GM12865 (cell line): ENCODE measurements at regions not wholly inside any gene's neighbourhood (a gene's known extent, or its start where the extent isn't known, plus 50 kb on each side); places are given as distances from the start of the nearest gene placed in this dataset.
A peak's percentile ranks its signal among the peaks of the same experiment; 100 is the strongest.

Experiments
- DNase-seq: peaks from one replicate; pipeline ENCODE4 v3.0.0; 2010; ENCODE audit warnings: low read depth
- H3K4me3 ChIP-seq: 2 replicates; pipeline ENCODE4 v1.5.1; 2011; ENCODE audit warnings: mild to moderate bottlenecking, low read depth, low read length, control low read depth
- CTCF ChIP-seq: IDR thresholded peaks from 2 replicates; pipeline ENCODE4 v1.5.1; 2011; ENCODE audit warnings: low read length, control low read depth, low read depth, inconsistent platforms; ENCODE audit not compliant: insufficient read depth; ENCODE audit errors: missing control alignments

- peak; percentile 48 for DNase-seq
- TF ChIP-seq CTCF, result no peak
- peak overlapping the region; percentile 98 for H3K4me3 ChIP-seq
Measured at GRCh38 chr16:85557971-85558657, 55.0 kb upstream of the GSE1 start.

- TF ChIP-seq CTCF, result no peak
- H3K4me3 ChIP-seq, result no peak overlapping the region
Measured at GRCh38 chr16:85560932-85561247, 52.2 kb upstream of the GSE1 start.

GRCh38 chr16:85561248-85562092 lies 51.7 kb upstream of the GSE1 start:
- H3K4me3 ChIP-seq, result no peak overlapping the region
- DNase-seq, result no peak

More at GRCh38 chr16:85560932-85561247, 52.2 kb upstream of the GSE1 start:
- no peak for DNase-seq

GRCh38 chr16:85562093-85562786 lies 50.9 kb upstream of the GSE1 start:
- no peak for TF ChIP-seq CTCF
- no peak overlapping the region for H3K4me3 ChIP-seq
- DNase-seq, result no peak

More at GRCh38 chr16:85561248-85562092, 51.7 kb upstream of the GSE1 start:
- no peak for TF ChIP-seq CTCF

GRCh38 chr16:85563034-85563433 lies 50.1 kb upstream of the GSE1 start:
- TF ChIP-seq CTCF, result no peak
- H3K4me3 ChIP-seq, result no peak overlapping the region

More at GRCh38 chr16:85563034-85563433, 50.1 kb upstream of the GSE1 start:
- DNase-seq, result no peak
